ENCODE measurements at regions not wholly inside any gene's neighbourhood (a gene's known extent, or its start where the extent isn't known, plus 50 kb on each side); places are given as distances from the start of the nearest gene placed in this dataset.
"Not testable (repeated sequence)": the region's sequence is repeated elsewhere in the genome, so short reads cannot be mapped to it uniquely, and the experiment has no call there.

DNA sequence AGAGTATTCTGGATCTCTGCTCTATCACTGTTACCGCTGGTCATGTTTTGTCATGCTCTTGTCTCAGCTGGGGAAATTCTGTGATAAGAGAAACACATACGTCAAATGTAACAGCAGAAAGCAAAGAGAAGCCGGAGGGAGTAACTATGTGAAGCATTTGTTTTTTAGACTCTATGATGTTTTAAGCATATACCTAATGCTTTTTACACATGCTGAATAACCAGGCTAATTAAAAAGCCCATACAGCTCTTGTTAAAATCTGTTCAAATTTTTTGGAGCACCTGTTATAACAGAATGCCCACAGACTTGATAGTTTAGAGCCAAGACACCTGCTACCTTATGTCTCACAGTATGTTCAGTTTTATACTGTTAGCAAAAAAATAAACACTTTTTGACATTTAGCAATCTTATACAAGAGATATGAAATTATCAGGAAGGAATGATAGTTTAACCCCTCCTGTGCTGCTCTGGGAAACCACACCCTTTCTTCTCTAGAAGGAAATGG, 92.3 kb upstream of the TANK start:
- no peak overlapping the region for H3K27ac ChIP-seq
- H3K36me3 ChIP-seq = no peaks in the 10 kb centered on the region
- no peak overlapping the region for H3K4me3 ChIP-seq
- DNase-seq = no peak
- 86 to 94% methylated on average over 3 of the region's 3 CpGs for WGBS, 2 donors
- intact Hi-C loops (cut with DNase I) = loop anchor here (10.0 kb wide), 1 partner anchor 663 kb away; no protein-coding TSS in a partner anchor
- no peaks in the 10 kb centered on the region for H3K27me3 ChIP-seq
- peaks cover 0 to 8% (median 7%) of the 10 kb centered on the region in 4 donors for H3K4me1 ChIP-seq
- TF ChIP-seq EP300 (IDR thresholded peaks at IDR 0.05) = no peak
- TF ChIP-seq, protein P1, sequence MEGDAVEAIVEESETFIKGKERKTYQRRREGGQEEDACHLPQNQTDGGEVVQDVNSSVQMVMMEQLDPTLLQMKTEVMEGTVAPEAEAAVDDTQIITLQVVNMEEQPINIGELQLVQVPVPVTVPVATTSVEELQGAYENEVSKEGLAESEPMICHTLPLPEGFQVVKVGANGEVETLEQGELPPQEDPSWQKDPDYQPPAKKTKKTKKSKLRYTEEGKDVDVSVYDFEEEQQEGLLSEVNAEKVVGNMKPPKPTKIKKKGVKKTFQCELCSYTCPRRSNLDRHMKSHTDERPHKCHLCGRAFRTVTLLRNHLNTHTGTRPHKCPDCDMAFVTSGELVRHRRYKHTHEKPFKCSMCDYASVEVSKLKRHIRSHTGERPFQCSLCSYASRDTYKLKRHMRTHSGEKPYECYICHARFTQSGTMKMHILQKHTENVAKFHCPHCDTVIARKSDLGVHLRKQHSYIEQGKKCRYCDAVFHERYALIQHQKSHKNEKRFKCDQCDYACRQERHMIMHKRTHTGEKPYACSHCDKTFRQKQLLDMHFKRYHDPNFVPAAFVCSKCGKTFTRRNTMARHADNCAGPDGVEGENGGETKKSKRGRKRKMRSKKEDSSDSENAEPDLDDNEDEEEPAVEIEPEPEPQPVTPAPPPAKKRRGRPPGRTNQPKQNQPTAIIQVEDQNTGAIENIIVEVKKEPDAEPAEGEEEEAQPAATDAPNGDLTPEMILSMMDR (IDR thresholded peaks at IDR 0.05) = no peak
- TF ChIP-seq POLR2A (IDR thresholded peaks at IDR 0.05) = no peak
- TF ChIP-seq POLR2AphosphoS5 (IDR thresholded peaks at IDR 0.05) = no peak
- H3K9me3 ChIP-seq = no peaks in the 10 kb centered on the region

DNA sequence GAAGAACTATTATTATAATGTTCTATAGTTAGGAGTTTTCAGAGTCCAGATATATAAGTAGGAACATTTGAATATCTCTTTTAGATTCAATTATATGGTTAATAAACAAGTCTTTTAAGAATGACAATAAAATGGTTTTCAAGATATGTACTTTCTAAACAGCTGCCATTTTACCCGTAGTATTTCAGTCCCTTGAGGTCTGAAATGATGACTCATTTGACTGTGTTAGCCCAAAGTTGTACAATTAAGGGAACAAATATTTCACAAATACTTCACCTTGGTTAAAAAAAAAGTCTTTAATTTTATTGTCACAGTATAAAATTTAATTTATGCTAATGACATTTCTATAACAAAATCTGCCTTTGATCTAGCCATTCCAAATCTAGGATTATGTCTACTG, 91.6 kb upstream of the TANK start:
- no peak overlapping the region for H3K27ac ChIP-seq
- H3K9me3 ChIP-seq = no peaks in the 10 kb centered on the region
- TF ChIP-seq POLR2AphosphoS5 (IDR thresholded peaks at IDR 0.05) = no peak
- TF ChIP-seq EP300 (IDR thresholded peaks at IDR 0.05) = no peak
- TF ChIP-seq POLR2A (IDR thresholded peaks at IDR 0.05) = no peak
- TF ChIP-seq, protein P1 (IDR thresholded peaks at IDR 0.05) = no peak
- intact Hi-C loops (cut with DNase I) = loop anchor here (10.0 kb wide), 1 partner anchor 664 kb away; no protein-coding TSS in a partner anchor
- 49 to 60% methylated on average over 1 of the region's 1 CpG for WGBS, 2 donors
- H3K27me3 ChIP-seq = no peaks in the 10 kb centered on the region
- H3K4me3 ChIP-seq = no peak overlapping the region
- no peaks in the 10 kb centered on the region for H3K36me3 ChIP-seq
- H3K4me1 ChIP-seq = peaks cover 0 to under 1% (median 0%) of the 10 kb centered on the region in 4 donors
- DNase-seq = no peak

- TF ChIP-seq EP300 (IDR thresholded peaks at IDR 0.05) (no peak), POLR2A (IDR thresholded peaks at IDR 0.05) (no peak), POLR2AphosphoS5 (IDR thresholded peaks at IDR 0.05) (no peak)
- TF ChIP-seq, protein P1 (IDR thresholded peaks at IDR 0.05) = no peak
- Histone ChIP-seq H3K4me3 (no peak overlapping the region), H3K4me1 (no peaks in the 10 kb centered on the region), H3K27ac (no peak overlapping the region), H3K9me3 (no peaks in the 10 kb centered on the region), H3K36me3 (no peaks in the 10 kb centered on the region), H3K27me3 (no peaks in the 10 kb centered on the region)
- intact Hi-C loops (cut with DNase I) = no loop called here
- 91 to 93% methylated on average over 1 of the region's 1 CpG for WGBS, 2 donors
- DNase-seq = no peak
Measured at GRCh38 chr2:161070693-161071479, 89.3 kb upstream of the TANK start.

GRCh38 chr2:161072436-161072835, 87.8 kb upstream of the TANK start:
- DNase-seq; H3K4me3 ChIP-seq; H3K27ac ChIP-seq; H3K9me3 ChIP-seq; H3K4me1 ChIP-seq; H3K27me3 ChIP-seq; intact Hi-C loops (cut with DNase I); H3K36me3 ChIP-seq: not testable (repeated sequence)
- 88 to 91% methylated on average over 2 of the region's 2 CpGs for WGBS, 2 donors

DNA sequence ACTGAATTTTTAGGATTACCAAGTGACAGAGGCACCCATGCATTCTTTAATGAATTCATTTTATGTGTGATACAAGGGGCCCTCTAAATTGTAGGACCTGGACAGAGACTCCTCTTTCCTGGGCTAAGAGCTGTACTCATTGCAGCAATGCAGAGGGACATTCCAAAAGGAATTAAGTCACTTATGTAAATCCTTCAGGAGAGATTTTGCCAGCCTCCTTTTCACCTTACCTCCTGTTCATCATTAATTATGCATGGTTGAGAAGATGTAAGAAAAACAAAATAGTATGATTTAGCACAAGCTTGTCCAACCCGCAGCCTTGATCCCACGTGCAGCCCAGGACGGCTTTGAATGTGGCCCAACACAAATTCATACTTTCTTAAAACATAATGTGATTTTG, 84.5 kb upstream of the TANK start:
- WGBS, 2 donors = 97% methylated on average over 3 of the region's 3 CpGs
- H3K27me3 ChIP-seq = no peaks in the 10 kb centered on the region
- intact Hi-C loops (cut with DNase I) = no loop called here

More for the DNA sequence above, 84.5 kb upstream of the TANK start:
- Histone ChIP-seq H3K9me3 (no peaks in the 10 kb centered on the region), H3K4me1 (no peaks in the 10 kb centered on the region), H3K36me3 (no peaks in the 10 kb centered on the region), H3K27ac (no peak overlapping the region), H3K4me3 (no peak overlapping the region)
- DNase-seq = no peak
- TF ChIP-seq POLR2AphosphoS5 (IDR thresholded peaks at IDR 0.05) (no peak), EP300 (IDR thresholded peaks at IDR 0.05) (no peak), POLR2A (IDR thresholded peaks at IDR 0.05) (no peak)
- TF ChIP-seq, protein P1 (IDR thresholded peaks at IDR 0.05) = no peak
